ENCODE measurements at regions not wholly inside any gene's neighbourhood (a gene's known extent, or its start where the extent isn't known, plus 50 kb on each side); places are given as distances from the start of the nearest gene placed in this dataset.
"Not testable (repeated sequence)": the region's sequence is repeated elsewhere in the genome, so short reads cannot be mapped to it uniquely, and the experiment has no call there.

DNA sequence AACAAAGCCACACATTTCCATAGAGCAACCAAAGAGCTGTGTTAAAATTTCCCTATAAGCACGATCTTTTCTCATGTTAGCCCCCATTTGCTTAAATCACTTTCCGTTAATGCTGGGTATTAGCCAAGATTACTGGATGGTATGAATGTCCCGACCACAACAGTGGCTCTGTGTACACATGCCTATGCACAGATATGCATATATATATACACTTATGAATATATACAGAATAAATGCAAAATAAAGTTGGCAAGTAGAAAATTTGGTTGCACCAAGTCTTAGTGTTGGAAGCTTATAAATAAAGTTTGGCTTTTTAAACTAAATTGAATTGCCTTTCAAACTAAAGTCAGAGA is 265.9 kb upstream of the ETAA1 start:
- ATAC-seq, result no peak
- WGBS, 3 donors, result 72 to 73% (median 73%) methylated on average over 3 of the region's 3 CpGs
- TF ChIP-seq, protein P1, sequence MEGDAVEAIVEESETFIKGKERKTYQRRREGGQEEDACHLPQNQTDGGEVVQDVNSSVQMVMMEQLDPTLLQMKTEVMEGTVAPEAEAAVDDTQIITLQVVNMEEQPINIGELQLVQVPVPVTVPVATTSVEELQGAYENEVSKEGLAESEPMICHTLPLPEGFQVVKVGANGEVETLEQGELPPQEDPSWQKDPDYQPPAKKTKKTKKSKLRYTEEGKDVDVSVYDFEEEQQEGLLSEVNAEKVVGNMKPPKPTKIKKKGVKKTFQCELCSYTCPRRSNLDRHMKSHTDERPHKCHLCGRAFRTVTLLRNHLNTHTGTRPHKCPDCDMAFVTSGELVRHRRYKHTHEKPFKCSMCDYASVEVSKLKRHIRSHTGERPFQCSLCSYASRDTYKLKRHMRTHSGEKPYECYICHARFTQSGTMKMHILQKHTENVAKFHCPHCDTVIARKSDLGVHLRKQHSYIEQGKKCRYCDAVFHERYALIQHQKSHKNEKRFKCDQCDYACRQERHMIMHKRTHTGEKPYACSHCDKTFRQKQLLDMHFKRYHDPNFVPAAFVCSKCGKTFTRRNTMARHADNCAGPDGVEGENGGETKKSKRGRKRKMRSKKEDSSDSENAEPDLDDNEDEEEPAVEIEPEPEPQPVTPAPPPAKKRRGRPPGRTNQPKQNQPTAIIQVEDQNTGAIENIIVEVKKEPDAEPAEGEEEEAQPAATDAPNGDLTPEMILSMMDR (IDR thresholded peaks at IDR 0.05), result no peak
- Histone ChIP-seq H3K27ac (no peak overlapping the region), H3K27me3 (ENCODE audit: insufficient read depth in 3 of 3, low read length in 2 of 3) (no peaks in the 10 kb centered on the region), H3K4me1 (no peaks in the 10 kb centered on the region), H3K9me3 (no peaks in the 10 kb centered on the region), H3K4me3 (no peak overlapping the region), H3K36me3 (ENCODE audit: insufficient read depth in 1 of 2, low read depth in 1 of 2) (no peaks in the 10 kb centered on the region)
- intact Hi-C loops (cut with DNase I), result no loop called here
- DNase-seq, result no peak

DNA sequence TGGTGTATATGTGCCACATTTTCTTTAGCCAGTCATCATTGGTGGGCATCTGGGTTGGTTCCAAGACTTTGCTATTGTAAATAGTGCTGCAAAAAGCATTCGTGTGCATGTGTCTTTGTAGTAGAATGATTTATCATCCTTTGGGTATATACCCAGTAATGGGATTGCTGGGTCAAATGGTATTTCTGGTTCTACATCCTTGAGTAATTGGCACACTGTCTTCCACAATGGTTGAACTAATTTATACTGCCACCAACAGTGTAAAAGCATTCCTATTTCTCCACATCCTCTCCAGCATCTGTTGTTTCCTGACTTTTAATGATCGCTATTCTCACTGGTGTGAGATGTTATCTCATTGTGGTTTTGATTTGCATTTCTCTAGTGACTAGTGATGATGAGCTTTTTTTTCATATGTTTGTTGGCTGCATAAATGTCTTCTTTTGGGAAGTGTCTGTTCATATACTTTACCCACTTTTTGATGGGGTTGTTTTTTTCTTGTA is 264.6 kb upstream of the ETAA1 start:
- WGBS, 3 donors, result 82 to 89% (median 87%) methylated on average over 2 of the region's 2 CpGs
- H3K27ac ChIP-seq; H3K36me3 ChIP-seq (ENCODE audit: insufficient read depth in 1 of 2, low read depth in 1 of 2); H3K4me1 ChIP-seq; H3K27me3 ChIP-seq (ENCODE audit: insufficient read depth in 3 of 3, low read length in 2 of 3); intact Hi-C loops (cut with DNase I); ATAC-seq; H3K4me3 ChIP-seq; DNase-seq; H3K9me3 ChIP-seq: not testable (repeated sequence)

DNA sequence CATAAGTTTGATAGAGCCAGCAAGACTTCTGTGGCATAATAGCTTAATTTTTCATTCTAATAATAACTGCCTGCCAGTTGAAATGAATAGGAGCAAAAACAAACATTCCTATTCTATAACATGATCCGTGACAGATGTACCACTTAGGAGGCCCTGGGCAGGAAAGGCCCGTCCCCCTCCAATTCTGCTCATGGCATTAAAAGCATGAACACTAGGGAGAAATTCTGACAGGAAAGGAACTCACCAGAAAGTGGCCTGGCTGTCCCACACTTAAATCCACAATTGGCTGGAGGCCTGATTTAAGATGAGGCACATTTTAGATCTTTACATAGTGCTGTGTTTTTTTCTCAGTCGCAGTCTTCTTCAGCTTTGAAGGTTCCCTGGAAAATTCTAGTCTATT is 261.9 kb upstream of the ETAA1 start:
- intact Hi-C loops (cut with DNase I), result no loop called here
- no peak for DNase-seq
- TF ChIP-seq, protein P1 (IDR thresholded peaks at IDR 0.05), result no peak
- no peak for ATAC-seq
- H3K4me3 ChIP-seq, result no peak overlapping the region
- no peaks in the 10 kb centered on the region for H3K36me3 ChIP-seq (ENCODE audit: insufficient read depth in 1 of 2, low read depth in 1 of 2)
- no peaks in the 10 kb centered on the region for H3K4me1 ChIP-seq
- WGBS, 3 donors, result 43 to 50% (median 46%) methylated on average over 3 of the region's 3 CpGs
- no peaks in the 10 kb centered on the region for H3K27me3 ChIP-seq (ENCODE audit: insufficient read depth in 3 of 3, low read length in 2 of 3)
- no peaks in the 10 kb centered on the region for H3K9me3 ChIP-seq
- no peak overlapping the region for H3K27ac ChIP-seq

DNA sequence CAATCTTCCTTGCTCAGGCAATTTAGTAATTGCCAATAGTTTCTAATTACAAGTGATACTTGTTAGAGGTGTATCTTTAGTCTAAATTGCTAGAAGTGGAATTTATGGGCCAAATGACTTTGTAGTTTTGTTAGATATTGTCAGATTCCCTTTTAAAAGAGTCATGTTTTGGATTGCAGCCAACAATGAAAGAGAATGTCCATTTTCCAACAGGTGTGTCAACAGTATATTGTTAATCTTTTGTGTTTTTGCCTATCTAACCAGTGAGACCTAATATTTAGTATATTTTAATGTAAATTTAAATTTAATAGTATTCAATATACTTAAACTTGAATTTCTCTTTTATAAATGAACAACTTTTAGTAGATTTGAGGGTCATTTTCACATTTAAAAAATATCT is 259.4 kb upstream of the ETAA1 start:
- no peak for ATAC-seq
- Histone ChIP-seq H3K4me1 (no peaks in the 10 kb centered on the region), H3K4me3 (no peak overlapping the region), H3K9me3 (no peaks in the 10 kb centered on the region), H3K27ac (no peak overlapping the region), H3K36me3 (ENCODE audit: insufficient read depth in 1 of 2, low read depth in 1 of 2) (no peaks in the 10 kb centered on the region), H3K27me3 (ENCODE audit: insufficient read depth in 3 of 3, low read length in 2 of 3) (no peaks in the 10 kb centered on the region)
- intact Hi-C loops (cut with DNase I), result no loop called here
- TF ChIP-seq, protein P1 (IDR thresholded peaks at IDR 0.05), result no peak
- no peak for DNase-seq

DNA sequence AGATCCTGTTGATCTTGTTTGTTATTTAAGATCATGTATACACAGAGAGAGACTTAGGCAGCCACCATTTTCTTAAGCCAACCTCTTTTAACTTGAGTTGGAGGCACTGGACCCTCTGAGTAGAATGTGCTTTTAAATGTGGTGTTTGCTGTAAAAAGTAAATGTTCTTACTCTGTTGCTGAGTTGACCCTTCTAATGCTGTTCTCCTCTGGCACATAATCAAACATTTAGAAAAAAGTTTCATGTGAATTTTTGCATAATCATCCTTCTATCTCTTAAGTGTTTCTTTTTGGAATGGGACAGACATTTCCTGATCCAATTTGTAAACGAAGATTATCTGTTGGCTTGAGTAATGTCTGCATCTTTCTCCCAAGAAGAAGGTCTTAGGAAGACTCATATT is 255.1 kb upstream of the ETAA1 start:
- no peak overlapping the region for H3K27ac ChIP-seq
- TF ChIP-seq, protein P1 (IDR thresholded peaks at IDR 0.05), result no peak
- H3K4me3 ChIP-seq, result no peak overlapping the region
- ATAC-seq (no peak), DNase-seq (no peak)
- no peaks in the 10 kb centered on the region for H3K9me3 ChIP-seq
- no peaks in the 10 kb centered on the region for H3K27me3 ChIP-seq (ENCODE audit: insufficient read depth in 3 of 3, low read length in 2 of 3)
- no peaks in the 10 kb centered on the region for H3K4me1 ChIP-seq
- intact Hi-C loops (cut with DNase I), result no loop called here
- WGBS, 3 donors, result 41 to 59% (median 51%) methylated on average over 1 of the region's 1 CpG
- H3K36me3 ChIP-seq (ENCODE audit: insufficient read depth in 1 of 2, low read depth in 1 of 2), result no peaks in the 10 kb centered on the region

Measured in psoas muscle (tissue), 7 donors.